ENCODE measurements at regions not wholly inside any gene's neighbourhood (a gene's known extent, or its start where the extent isn't known, plus 50 kb on each side); places are given as distances from the start of the nearest gene placed in this dataset.

DNA sequence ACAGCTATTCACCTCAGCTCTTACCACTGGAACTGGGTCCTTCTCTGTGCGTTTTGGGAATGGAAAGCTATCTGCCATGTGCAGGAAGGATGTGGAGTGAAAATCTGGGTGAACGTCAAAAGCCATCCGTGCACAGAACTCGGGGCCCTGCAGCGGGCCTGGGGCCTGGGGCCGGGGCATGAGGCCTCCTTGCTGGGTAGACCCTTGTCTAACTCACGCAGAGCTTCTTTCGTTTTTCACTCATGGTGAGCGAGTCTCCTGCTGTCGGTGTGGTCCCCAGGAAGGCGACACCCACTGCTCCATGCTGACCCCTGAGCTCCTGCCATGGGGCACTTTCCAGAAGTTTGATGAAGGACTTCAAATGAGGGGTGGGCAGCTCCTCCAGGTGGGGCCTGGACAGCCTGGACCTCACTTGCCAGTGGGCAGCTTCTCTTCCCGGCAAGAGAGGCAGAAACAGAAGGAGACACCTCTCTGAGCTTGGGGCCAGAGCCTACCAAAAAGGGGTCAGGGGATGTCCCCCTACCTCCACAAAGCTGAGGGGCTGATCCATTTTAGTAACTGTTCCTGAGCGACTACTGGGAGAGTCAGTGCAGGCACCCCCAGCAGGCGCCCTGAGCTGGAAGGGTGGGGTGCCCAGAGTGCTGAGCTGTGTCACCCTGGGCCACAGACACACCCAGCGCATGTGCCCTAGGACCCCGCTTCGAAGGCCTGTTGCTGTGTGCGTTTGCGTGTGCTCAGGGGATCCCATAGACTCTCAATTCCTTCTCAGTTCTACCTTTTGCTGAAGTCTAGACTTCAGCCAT lies 117.7 kb upstream of the HDAC4 start:
- no peak for DNase-seq (ENCODE audit: low read depth in 2 of 2)

DNA sequence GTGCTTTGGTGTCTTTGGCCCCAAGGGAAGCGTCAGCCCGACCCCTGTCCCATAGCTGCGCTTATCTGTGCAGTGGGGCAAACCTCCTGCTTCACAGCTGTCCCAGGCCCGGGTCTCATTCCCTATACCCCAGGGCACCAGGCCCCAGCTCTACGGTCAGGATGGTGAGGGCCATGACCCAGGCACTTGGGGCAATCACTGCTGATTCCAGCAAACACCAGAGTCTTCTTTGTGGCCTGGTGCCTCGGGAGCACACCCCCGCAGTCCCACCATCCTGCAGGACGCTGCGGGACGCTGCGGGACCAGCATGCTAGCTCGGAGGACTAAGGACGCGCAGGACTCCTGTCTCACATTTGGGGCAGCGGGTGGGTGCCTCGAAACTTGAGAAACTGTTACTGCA lies 116.9 kb upstream of the HDAC4 start:
- no peak for DNase-seq (ENCODE audit: low read depth in 2 of 2)

DNA sequence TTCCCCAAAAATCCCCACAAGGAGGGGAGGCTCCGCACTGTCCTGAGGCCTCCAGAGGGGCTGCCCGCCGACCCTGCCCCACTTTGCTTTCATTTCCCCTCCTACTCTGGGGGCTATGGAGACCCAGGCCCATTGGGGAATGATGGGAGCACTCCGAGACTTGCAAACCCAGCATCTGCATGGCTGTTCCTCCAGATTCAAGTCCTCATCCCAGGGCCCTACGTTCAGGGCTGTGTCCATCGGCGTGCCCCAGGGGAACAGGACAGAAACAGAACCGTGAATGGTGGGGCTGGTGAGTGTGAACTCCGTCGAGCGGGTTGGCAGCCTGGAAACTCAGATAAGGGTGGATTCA lies 116.1 kb upstream of the HDAC4 start:
- no peak for DNase-seq (ENCODE audit: low read depth in 2 of 2)

DNA sequence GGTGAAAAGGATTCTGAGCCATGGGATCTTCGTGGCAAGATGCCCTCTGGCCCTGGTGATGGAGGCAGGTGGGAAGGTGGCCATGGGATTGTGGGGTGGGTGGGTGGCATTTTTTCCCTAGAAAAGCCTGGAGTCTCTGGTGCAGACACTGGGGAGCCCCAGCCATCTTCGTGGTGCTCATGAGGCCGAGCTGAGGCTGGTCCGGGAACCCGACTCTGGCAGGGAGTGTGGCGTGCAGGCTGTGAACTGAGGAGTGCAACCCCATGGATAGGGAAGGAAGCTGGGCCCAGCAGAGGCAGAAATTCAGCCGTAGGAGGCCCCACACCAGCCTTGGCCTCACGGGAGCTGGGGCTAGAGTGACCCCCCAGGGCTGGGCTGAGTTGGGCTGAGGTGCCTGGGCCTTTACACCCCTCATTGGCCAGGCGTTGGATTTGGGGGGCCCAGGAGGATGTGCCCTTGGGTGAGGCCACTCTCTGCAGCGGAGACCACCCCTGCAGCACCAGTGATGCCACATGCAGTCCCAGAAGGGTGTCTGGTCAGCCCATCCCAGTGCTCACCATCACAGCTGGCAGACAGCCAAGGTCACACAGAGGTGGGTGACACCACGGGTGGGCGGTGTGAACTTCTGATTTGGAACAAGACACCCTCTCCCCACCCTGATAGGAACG lies 115.6 kb upstream of the HDAC4 start:
- no peak for DNase-seq (ENCODE audit: low read depth in 2 of 2)

DNA sequence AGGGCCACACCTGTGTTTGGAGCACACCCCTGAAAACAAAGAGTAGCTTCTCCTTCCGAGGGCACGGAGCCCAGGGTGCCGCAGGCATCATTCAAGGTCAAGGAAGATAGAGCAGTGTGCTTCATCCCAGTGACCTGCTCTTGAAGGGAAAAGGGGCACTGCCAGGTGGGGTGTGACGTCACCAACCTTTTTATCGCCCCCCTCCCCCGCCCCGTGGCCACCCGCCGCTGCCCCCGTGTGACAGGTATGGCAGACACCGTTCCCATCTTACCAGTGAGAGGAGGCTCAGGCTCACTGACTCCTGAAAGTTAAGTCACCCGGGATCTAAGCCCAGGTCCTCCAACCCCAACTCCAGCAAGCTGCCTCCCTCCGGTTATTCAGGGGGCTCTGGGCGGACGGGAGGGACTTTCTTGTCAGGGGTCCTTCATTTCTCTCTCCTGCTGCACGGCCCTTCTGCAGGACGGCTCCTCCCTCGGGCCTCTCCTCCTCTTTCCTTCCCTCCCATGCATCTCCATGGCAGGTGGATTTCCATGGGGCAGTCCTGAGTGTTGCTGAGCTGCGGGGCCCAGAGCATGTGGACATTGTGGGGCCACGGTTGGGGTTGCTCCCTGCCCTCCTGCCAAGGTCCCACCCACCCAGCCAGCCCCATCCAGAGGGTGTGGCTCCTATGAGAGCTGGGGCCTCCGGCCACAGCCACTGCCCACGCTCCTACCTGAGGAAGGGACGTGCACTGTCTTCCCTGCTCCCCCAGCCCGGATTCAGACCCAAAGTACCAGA lies 114.1 kb upstream of the HDAC4 start:
- no peak for DNase-seq (ENCODE audit: low read depth in 2 of 2)

DNA sequence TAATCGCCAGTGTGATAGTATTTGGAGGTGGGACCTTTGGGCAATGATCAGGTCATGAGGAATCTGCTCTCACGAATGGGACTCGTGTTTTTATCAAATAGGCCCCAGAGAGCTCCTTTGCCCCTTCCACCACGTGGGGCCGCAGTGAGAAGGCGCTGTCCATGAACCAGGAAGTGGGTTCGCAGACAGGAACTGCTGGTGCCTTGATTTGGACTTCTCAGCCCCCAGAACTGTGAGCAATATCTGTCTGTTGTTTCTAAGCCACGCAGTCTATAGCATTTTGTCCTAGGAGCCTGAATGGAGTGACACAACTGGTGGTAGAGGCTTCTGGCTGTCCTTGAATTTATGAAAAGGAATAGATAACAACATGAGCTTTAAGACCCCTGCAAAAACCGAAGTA lies 111.2 kb upstream of the HDAC4 start:
- no peak for DNase-seq (ENCODE audit: low read depth in 2 of 2)

DNA sequence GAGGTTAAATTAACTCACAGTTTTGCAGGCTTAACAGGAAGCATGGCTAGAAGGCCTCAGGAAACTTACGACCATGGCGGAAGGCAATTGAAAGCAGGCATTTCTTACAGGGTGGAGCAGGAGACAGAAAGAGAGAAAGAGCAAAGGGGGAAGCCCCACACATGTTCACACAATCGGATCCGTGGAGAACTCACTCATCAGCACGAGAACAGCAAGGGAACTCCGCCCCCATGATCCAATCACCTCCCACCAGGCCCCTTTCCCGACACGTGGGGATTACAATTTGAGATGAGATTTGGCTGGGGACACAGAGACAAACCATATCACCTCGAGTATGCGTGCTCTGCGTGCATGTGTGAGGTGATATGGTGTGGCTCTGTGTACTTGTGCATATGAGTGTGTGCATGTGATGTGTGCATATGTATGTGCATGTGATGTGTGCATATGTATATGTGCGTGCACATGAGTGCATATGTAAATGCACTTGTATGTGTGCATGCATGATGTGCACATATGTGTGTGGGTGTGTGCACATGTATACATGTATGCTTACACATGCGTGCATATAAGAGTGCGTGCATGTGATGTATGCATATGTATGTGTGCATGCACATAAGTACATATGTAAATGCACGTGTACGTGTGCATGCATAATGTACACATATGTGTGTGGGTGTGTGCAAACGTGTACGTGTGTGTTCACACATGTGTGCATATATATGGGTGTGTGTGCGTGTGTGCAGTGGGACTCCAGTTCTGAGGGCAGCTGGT lies 108.7 kb upstream of the HDAC4 start:
- DNase-seq (ENCODE audit: low read depth in 2 of 2): no peak

DNA sequence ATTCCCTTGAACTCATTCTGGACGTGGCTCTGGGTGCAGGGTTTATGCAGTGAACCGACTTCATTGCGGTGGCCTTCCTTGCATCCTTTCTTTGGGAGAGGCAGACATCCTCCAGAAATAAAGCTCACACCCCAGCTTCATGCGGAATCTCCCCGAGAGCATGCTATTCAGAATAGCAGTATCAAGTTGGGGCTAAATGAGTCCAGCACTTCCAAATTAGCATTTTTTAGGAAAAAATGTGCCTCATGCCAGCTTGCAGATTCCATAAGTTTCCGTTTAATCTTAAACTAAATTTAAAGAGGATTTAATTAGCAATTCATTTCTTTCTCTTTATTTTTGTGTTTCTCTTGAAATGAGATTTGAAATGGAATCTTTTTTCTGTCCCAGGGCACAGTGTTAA lies 107.4 kb upstream of the HDAC4 start:
- DNase-seq (ENCODE audit: low read depth in 2 of 2): no peak

DNA sequence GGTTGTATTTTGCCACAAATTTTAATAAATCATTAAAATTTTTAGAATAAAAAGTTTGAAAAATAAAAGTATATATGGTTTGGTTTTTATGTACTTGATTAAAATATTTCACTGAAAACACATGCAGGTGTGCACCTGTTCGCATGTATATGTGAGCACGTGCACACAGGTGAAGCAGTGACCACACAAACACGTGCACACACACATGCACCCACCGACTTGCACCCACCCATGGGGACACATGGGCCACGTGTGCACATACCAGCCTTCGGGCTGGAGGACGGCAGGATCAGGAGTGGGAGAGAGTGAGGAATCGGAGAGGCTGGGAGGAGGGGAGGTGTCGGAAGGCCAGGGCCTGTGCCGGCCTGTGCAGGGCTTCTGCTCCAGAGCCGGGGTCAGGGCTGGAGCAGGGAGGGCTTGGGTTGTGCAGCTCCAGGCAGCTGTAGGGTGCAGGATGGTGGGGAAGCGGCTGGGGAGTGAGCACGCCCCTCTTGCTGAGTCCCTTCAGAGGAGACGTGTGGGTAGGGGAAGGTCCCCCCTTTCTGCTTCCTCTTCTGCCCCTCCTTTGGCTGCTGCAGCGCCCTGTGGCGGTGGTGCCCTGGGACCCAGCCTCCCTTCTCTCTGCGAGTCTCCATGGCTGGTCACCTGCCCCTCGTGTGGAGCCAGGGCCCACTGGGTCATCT lies 106.9 kb upstream of the HDAC4 start:
- no peak for DNase-seq (ENCODE audit: low read depth in 2 of 2)

DNA sequence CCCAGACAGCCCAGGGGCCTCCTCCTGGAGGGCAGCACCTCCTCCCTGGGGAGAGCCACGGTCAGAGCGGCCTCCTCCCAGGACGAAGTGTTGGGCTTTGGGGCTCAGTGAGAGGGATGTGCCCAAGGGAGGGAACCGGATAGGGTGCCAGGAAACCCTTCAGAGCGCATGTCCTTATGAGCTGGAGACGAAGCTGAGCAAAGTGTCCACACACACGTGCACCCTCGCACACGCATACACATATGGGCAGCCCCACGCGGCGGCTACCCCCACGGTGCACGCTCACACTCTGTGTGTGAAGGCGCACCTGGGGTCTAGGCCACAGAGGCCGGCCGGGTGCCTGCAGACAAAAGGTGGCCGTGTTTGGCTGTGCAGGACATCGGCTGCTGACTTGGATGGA lies 106.1 kb upstream of the HDAC4 start:
- DNase-seq (ENCODE audit: low read depth in 2 of 2): no peak

DNA sequence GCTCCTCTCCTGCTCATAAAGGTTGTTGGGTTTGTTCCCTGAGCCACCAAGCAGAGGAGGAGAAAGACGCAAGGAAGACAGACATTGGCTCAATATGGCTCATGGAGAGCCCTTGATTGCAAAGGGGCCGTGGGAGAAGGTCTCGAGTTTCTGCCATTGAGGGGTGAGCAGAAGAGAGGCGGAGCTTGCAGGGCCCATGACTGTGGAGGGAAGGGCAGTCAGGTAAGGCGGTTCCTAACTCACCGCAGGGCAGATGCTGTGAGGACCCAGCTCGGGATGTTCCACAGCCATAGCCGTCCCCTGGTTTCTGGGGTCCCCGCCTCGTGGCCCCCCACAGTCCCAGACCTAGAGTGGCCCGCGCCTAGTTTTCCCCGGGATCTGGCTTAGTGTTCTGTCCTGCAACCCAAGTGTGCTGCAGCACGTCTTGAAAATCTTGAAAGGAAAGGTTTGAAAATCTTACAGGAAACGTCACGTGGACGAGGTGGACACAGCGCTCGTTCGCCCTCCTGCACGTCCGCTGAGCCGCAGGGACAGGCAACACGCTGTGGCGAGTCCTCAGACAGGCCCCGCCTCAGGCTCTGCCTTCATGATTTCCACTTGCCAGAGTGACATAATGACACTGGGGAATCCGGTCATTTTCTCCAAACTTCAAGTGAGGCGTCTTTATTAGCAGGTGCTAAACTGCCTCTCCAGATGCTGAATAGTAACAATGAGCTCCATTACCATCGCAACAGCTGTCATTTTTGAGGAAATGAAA lies 105.5 kb upstream of the HDAC4 start:
- DNase-seq (ENCODE audit: low read depth in 2 of 2): no peak

DNA sequence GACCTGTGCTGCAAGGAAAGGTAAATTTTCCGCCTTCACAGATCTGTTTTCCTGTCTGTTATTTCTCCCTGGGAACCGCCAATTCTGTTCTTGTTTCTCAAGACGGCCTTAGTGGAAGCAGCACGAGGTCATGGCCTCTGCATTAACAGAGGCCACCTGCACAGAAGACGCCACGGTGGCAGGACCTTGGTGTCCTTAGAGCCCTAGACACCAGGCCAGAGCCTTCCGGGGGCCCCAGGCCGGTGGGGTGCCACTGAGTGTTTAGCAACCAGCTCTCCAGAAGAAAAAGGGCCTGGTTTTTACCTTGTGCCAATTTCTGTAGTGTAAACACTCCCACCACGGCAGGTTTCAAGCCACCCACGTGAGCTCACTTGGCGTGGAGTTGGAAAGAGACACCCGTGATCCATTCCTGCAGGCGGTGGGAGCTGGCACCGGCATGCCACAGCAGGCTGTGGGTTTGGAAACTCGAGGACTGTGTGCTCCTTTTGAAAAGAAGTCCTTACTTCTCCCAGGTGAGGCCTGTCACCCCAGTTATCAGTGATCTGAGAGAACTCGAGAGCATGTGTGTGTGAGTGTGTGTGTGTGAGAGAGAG lies 103.9 kb upstream of the HDAC4 start:
- DNase-seq (ENCODE audit: low read depth in 2 of 2): no peak

DNA sequence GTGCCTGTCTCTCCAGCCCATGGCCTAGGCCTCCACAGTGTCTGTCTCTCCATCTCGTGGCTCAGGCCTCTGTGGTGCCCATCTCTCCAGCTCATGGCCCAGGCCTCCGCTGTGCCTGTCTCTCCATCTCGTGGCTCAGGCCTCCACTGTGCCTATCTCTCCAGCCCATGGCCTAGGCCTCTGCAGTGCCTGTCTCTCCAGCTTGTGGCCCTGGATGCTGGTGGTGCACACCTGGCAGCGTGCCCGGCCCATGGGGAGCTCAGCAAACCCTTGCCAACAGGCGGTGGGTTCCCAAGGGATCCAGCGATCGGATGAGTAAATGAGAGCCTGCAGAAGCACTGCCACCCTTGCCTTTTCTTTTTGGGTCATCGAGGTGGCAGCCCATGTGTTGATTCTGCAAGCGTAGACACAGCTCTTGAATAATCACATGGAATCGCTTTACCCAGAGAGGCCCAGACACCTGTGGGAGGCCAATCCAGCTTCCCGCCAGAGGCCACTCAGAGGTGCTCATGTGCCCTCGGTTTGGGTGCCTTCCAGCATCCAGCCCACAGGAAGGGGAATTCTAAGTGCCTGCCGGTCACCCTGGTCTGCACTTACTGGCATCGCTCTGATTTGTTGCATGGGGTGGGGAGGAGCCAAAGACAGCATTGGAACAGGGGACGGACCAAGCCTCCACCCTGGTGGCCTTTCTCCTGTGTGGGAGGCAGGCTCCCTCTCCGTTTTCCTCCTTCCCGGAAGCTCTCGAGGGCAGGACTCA lies 101.8 kb upstream of the HDAC4 start:
- no peak for DNase-seq (ENCODE audit: low read depth in 2 of 2)

DNA sequence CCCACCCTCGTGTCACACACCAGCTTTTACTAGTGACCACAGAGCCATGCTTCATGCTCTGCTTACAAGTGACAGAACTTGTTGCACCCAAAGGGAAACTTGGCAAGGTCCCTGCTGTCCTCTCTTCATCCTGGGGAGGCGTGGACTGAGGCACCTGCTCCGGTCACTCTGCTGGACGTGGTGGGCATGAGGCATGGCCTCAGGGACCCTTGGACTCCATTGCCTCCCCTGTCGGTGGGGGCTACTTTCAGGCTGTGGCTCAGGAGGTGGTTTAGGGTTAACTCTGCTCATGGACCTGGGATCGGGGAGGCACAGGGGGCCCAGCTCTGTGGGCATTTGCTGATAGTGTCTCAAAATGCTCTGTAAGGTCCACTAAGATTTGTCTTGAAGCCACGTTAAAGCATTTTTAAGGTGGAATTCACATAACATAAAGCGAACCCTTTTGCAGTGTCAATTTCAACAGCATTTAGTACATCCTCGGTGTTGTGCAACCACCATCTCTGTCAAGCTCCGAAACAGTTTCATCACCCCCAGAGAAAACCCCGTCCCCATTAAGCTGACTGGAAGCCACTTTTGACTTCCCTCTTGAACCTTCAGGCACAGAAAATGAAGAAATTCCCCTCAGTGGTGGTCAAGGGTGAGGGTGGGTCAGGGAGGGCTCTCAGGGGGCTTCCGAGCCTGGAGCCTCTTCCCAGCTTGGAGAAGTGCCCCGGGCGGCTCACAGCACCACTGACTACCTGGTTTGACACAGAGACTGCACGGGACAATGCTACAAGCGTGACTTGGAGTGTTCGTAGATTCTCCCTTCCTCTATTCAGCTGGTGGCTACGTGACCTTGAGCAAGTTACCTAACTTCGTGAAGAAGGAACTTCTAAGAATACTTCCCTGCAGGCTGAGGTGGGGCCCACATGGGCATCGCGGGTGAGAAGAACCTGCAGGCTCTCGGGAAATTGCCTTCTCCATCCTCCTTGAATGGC lies 100.0 kb upstream of the HDAC4 start:
- no peak for DNase-seq (ENCODE audit: low read depth in 2 of 2)

DNA sequence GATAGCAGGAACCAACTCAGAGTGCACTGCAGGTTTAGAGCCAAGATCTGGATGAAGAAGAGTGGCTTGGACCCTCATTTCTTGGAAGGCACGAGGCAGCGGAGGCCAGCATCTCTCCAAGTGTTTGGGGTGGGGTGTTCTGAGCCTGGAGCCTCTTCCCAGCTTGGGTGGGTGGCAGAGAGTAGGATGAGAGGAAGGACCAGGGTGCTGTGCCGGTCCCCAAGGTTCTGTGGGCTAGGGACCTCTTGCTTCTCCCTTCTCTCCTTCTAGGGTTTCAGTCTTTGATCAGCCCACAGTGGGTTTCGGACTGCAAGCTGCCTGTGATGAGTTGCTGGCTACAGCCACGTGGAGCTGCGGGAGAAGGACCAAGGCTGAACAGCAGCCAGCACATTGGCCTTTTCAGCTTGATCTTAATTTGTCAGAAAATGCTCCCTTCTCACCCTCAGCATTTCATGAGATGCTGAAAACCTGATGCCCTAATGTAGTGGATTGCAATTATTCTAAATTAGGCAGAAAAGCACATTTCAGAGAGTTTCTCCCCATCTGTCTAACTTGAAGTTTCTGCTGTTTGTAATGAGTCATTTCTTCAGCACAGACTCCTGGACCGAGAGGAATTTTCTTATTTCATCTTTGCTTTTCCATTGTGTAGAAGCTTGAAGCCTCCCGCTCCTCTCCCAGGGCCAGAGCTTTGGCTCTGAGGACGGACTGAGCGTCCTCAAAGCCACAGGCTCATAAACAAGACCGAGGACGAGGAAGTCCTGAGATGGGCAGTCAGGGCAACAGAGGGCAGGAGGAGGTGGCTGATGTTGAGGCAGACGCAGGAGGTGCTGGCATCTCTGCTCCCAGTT lies 99.1 kb upstream of the HDAC4 start:
- no peak for DNase-seq (ENCODE audit: low read depth in 2 of 2)

DNA sequence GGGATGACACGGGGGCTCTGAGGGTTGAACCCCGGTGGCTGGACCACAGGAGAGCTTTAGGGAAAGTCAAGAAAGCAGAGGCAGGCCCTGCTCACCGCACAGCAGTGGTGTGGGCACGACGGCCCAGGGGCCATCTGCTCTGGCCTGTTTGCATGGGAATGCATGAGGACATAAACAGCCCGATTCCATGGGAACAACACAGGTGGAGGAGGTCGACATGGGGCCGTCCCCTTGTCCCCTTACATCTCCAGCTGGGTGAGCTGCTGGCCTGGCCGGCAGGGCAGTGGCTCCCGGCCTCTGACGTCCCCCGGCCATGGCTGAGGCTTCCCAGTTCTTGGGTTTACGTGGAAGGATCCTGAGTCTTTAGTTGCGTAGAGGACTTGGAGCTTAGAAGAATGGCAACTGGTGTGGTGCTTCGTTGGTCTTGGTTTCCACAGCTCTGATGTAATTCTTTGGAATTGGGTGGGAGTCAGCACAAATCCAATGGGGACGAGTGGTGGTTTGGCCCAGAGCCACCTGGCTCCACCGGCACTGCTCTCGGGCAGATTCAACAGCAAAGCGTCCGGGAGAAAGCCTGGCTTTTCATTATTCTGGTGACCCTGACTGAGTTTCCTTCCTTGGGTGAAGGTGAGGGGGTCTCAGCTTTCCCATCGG lies 98.3 kb upstream of the HDAC4 start:
- no peak for DNase-seq (ENCODE audit: low read depth in 2 of 2)

DNA sequence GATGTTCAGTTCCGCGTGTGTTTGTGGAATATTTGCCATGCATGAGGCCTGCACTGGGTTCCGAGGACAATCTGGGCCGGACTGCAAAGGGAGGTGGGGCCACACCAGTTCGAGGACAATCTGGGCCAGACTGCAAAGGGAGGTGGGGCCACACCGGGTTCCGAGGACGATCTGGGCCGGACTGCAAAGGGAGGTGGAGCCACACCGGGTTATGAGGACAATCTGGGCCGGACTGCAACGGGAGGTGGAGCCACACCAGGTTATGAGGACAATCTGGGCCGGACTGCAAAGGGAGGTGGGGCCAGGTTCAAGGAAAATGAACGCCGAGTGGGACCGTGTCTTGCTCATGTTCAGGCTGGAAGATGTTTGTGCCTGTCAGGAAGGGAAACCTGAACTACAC lies 97.8 kb upstream of the HDAC4 start:
- no peak for DNase-seq (ENCODE audit: low read depth in 2 of 2)

All from stimulated activated CD8-positive, alpha-beta memory T cell treated with anti-CD3 and anti-CD28 coated beads, Interleukin-15, amount 100 ng/mL, for 4 hours (primary cell).